GM12891 (cell line): ENCODE measurements at regions not wholly inside any gene's neighbourhood (a gene's known extent, or its start where the extent isn't known, plus 50 kb on each side); places are given as distances from the start of the nearest gene placed in this dataset.

Source experiments
- POLR2A ChIP-seq: IDR thresholded peaks from 2 replicates; pipeline ENCODE4 v1.6.1; 2011; ENCODE audit warnings: low read depth, low read length, control low read depth
- POLR2AphosphoS5 ChIP-seq: IDR thresholded peaks from 2 replicates; pipeline ENCODE4 v1.6.1; 2011; ENCODE audit warnings: low read depth, low read length, control low read depth

DNA sequence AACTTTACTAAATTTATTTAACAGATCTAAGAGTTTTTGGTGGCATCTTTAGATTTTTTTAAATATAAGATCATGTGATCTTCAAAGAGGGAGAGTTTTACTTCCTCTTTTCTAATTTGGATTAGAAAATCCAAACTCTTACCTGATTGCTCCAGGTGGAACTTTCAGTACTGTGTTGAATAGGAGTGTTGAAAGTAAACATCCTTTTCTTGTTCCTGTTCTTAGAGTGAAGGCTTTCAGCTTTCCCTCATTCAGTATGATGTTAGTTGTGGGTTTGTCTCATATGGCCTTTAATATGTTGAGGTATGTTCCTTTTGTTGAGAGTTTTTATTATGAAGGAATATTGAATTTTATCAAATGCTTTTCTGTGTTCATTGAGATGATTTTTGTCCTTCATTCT lies 650.0 kb upstream of the SGCD start:
- TF ChIP-seq POLR2A: no peak
- no peak for TF ChIP-seq POLR2AphosphoS5
